Occipital lobe (tissue), 1 donor: ENCODE measurements at regions not wholly inside any gene's neighbourhood (a gene's known extent, or its start where the extent isn't known, plus 50 kb on each side); places are given as distances from the start of the nearest gene placed in this dataset.
"Not testable (repeated sequence)": the region's sequence is repeated elsewhere in the genome, so short reads cannot be mapped to it uniquely, and the experiment has no call there.

ENCODE experiments used
- DNase-seq: peaks from one replicate; lab custom pipeline; 2025; lab: John Stamatoyannopoulos, UW

- DNase-seq = not testable (repeated sequence)
These were observed 545.4 kb downstream of the CDY1 start for GRCh38 chrY:26167332-26167731.

- DNase-seq = not testable (repeated sequence)
These were observed 557.4 kb downstream of the CDY1 start for GRCh38 chrY:26179326-26179725.

GRCh38 chrY:26224974-26225373 lies 603.1 kb downstream of the CDY1 start:
- DNase-seq = not testable (repeated sequence)

GRCh38 chrY:26225468-26225867 lies 603.6 kb downstream of the CDY1 start:
- DNase-seq = not testable (repeated sequence)

- not testable (repeated sequence) for DNase-seq
These were observed 619.0 kb downstream of the CDY1 start for GRCh38 chrY:26240944-26241343.

GRCh38 chrY:26254262-26254661 lies 632.3 kb downstream of the CDY1 start:
- DNase-seq = not testable (repeated sequence)

GRCh38 chrY:26265449-26265848 lies 643.5 kb downstream of the CDY1 start:
- DNase-seq = not testable (repeated sequence)

GRCh38 chrY:26268421-26268820 lies 646.5 kb downstream of the CDY1 start:
- DNase-seq = not testable (repeated sequence)

- not testable (repeated sequence) for DNase-seq
These were observed 647.0 kb downstream of the CDY1 start for GRCh38 chrY:26268934-26269333.

- not testable (repeated sequence) for DNase-seq
These were observed 651.2 kb downstream of the CDY1 start for GRCh38 chrY:26273089-26273488.

GRCh38 chrY:26306046-26306445 lies 684.1 kb downstream of the CDY1 start:
- not testable (repeated sequence) for DNase-seq

GRCh38 chrY:26306630-26307385 lies 684.9 kb downstream of the CDY1 start:
- not testable (repeated sequence) for DNase-seq

- not testable (repeated sequence) for DNase-seq
These were observed 686.4 kb downstream of the CDY1 start for GRCh38 chrY:26308308-26308707.

- not testable (repeated sequence) for DNase-seq
These were observed 693.1 kb downstream of the CDY1 start for GRCh38 chrY:26315065-26315464.

- not testable (repeated sequence) for DNase-seq
These were observed 697.7 kb downstream of the CDY1 start for GRCh38 chrY:26319488-26320202.

- DNase-seq = not testable (repeated sequence)
These were observed 700.8 kb downstream of the CDY1 start for GRCh38 chrY:26322756-26323155.

- DNase-seq = not testable (repeated sequence)
These were observed 731.0 kb downstream of the CDY1 start for GRCh38 chrY:26352931-26353330.

GRCh38 chrY:26354191-26354590 lies 732.3 kb downstream of the CDY1 start:
- DNase-seq = no peak

- peak; percentile 0 for DNase-seq
These were observed 738.0 kb downstream of the CDY1 start for GRCh38 chrY:26359869-26360268.

GRCh38 chrY:26360472-26360871 lies 738.6 kb downstream of the CDY1 start:
- DNase-seq = not testable (repeated sequence)

GRCh38 chrY:26363442-26363841 lies 741.5 kb downstream of the CDY1 start:
- DNase-seq = not testable (repeated sequence)

- DNase-seq = not testable (repeated sequence)
These were observed 744.2 kb downstream of the CDY1 start for GRCh38 chrY:26366091-26366490.

GRCh38 chrY:26372480-26372879 lies 750.6 kb downstream of the CDY1 start:
- peak; percentile 0 for DNase-seq
